ENCODE measurements at regions not wholly inside any gene's neighbourhood (a gene's known extent, or its start where the extent isn't known, plus 50 kb on each side); places are given as distances from the start of the nearest gene placed in this dataset.

DNA sequence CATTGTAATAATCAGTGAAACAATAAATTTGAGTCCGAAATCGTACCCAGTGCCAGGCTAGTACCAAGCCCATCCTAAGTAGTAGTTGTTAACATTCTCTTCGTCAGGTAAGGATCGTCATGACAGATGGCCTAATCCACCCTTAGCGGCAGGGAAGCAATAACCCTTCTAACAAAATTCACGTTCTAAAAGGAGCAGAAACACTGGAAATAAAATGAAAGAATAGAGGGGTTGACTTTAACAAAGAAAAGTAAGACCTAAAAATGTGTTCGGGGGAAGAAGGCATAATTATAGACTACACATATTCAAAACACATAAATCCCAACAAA, 142.7 kb downstream of the CPEB2 start:
- no peak for DNase-seq (ENCODE audit: low read depth)
- TF ChIP-seq, protein P1, sequence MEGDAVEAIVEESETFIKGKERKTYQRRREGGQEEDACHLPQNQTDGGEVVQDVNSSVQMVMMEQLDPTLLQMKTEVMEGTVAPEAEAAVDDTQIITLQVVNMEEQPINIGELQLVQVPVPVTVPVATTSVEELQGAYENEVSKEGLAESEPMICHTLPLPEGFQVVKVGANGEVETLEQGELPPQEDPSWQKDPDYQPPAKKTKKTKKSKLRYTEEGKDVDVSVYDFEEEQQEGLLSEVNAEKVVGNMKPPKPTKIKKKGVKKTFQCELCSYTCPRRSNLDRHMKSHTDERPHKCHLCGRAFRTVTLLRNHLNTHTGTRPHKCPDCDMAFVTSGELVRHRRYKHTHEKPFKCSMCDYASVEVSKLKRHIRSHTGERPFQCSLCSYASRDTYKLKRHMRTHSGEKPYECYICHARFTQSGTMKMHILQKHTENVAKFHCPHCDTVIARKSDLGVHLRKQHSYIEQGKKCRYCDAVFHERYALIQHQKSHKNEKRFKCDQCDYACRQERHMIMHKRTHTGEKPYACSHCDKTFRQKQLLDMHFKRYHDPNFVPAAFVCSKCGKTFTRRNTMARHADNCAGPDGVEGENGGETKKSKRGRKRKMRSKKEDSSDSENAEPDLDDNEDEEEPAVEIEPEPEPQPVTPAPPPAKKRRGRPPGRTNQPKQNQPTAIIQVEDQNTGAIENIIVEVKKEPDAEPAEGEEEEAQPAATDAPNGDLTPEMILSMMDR (IDR thresholded peaks at IDR 0.05; ENCODE audit: insufficient read depth, low read depth, low read length), result no peak
- no peak overlapping the region for H3K4me3 ChIP-seq (ENCODE audit: low read depth, low read length)

DNA sequence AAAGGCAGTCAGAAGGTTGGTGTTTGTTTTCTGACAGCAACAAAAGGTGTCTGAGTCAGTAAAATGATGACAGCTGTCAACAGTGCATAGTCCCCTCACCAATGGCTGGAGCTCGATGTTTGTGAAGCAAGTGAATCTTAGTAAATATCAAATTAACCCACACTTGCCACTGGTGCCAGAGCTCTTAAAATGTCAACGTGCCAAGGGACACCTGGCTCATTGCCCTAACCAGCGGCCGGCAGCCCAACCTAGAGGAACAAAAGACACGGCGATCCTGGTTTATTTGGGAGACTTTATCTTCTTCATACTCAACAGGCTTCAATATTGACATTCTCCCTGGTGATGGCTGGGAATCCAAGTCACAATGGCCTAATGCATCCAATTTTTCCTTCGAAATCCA, 143.4 kb downstream of the CPEB2 start:
- no peak for DNase-seq (ENCODE audit: low read depth)
- TF ChIP-seq, protein P1 (IDR thresholded peaks at IDR 0.05; ENCODE audit: insufficient read depth, low read depth, low read length), result no peak
- H3K4me3 ChIP-seq (ENCODE audit: low read depth, low read length), result no peak overlapping the region

DNA sequence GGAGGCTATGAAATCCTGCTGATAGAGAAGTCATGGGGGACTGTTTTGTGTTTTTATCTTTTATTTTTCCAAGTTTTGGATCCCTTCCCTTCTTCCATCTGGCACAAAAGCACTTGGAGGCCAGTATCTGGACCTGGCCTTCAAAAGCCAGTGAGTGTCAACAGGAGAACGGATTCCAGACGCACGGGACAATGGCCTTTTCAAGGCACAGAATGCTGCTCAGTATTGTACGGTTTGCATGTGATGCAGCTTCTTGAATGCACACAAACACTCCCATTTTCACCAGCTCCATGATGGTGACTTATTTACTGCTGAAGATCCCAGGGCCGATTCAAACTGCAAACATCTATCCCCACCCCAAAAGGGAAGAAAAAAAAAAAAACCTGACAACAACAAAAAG, 145.4 kb downstream of the CPEB2 start:
- TF ChIP-seq, protein P1 (IDR thresholded peaks at IDR 0.05; ENCODE audit: insufficient read depth, low read depth, low read length), result no peak
- H3K4me3 ChIP-seq (ENCODE audit: low read depth, low read length), result no peak overlapping the region
- no peak for DNase-seq (ENCODE audit: low read depth)

DNA sequence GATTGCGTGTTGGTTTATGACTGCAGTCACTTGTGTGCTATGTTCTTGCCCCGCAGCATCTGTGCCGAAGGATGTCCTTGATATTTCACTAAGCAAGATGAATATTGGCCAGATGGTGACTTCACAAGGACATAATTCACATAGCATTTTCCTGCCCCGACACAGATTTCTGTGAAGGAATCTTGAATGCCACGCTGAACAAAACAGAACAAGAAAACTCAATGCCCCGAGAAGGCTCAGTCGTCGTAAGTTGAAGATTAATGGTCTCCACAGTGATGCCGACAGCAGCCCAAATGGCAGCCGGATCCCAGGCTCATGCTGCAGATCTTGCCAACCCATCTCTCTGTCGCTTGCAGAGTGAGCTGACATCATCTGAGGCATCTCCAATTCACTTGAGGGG, 145.9 kb downstream of the CPEB2 start:
- H3K4me3 ChIP-seq (ENCODE audit: low read depth, low read length), result no peak overlapping the region
- no peak for DNase-seq (ENCODE audit: low read depth)
- TF ChIP-seq, protein P1 (IDR thresholded peaks at IDR 0.05; ENCODE audit: insufficient read depth, low read depth, low read length), result no peak

DNA sequence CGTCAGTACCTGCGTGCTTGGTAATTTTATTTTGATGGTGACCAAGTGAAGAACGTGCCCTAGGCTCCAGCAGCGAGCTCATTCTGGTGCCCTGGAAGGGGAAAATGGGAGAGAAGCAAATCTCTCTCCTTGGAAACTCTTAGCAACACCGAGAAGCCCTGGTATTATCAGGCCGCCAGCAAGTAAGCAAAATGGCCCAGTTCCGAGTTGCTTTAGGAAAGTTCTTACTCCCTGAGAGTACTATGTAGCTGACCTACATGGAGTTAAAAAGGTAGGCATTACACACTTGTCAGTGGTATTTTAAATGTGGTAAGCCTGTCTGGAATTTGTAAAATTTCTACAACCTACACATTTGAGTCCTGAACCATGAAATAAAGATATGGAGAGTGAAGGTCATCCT, 146.4 kb downstream of the CPEB2 start:
- DNase-seq (ENCODE audit: low read depth), result no peak
- TF ChIP-seq, protein P1 (IDR thresholded peaks at IDR 0.05; ENCODE audit: insufficient read depth, low read depth, low read length), result no peak
- H3K4me3 ChIP-seq (ENCODE audit: low read depth, low read length), result no peak overlapping the region

DNA sequence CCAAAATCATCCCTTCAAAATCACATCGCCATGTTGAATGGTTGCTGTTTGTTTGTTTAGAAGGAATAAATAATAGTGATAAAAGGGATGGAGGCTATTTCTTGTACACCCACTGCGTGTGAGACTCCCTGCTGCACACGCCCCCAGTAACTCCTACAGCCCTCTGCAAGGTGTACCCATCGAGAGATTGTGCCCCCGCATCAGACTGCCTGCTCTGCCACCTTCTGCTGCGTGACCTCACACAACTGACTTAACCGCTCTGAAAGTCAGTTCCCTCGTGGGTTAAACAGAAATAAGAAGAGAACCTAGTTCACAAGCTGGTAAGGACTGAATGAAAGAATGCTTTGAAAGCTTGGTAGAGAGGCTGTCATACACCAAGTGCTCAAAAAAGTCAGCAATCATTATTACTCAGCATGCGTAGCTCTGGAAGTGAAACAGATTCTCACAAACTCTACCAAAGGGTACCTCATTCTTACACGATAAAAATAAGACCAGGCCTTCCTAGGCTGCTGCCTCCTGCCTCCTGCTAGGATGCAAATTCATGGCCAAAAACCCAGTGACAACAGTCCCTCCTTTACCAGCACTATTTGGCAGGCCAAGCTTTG, 147.1 kb downstream of the CPEB2 start:
- H3K4me3 ChIP-seq (ENCODE audit: low read depth, low read length), result no peak overlapping the region
- no peak for DNase-seq (ENCODE audit: low read depth)
- TF ChIP-seq, protein P1 (IDR thresholded peaks at IDR 0.05; ENCODE audit: insufficient read depth, low read depth, low read length), result no peak
